GM23338 (cell line): ENCODE measurements at regions not wholly inside any gene's neighbourhood (a gene's known extent, or its start where the extent isn't known, plus 50 kb on each side); places are given as distances from the start of the nearest gene placed in this dataset.

Source experiments
- POLR2AphosphoS5 ChIP-seq: IDR thresholded peaks from 2 replicates; pipeline ENCODE4 v1.6.1; 2016; ENCODE audit warnings: antibody characterized with exemption, low read depth
- TF ChIP-seq, protein P1 (sequence below), 2 experiments: fragments of 200-600 bp in 1 of 2; sonication (generic) in 1 of 2; conservative IDR thresholded peaks; 2 replicates each; pipeline versions ENCODE4 v1.5.1 to v1.6.1; 2016 to 2017; ENCODE audit warnings: antibody characterized with exemption in 2 of 2, low read depth in 2 of 2, mild to moderate bottlenecking in 2 of 2, moderate library complexity in 1 of 2

DNA sequence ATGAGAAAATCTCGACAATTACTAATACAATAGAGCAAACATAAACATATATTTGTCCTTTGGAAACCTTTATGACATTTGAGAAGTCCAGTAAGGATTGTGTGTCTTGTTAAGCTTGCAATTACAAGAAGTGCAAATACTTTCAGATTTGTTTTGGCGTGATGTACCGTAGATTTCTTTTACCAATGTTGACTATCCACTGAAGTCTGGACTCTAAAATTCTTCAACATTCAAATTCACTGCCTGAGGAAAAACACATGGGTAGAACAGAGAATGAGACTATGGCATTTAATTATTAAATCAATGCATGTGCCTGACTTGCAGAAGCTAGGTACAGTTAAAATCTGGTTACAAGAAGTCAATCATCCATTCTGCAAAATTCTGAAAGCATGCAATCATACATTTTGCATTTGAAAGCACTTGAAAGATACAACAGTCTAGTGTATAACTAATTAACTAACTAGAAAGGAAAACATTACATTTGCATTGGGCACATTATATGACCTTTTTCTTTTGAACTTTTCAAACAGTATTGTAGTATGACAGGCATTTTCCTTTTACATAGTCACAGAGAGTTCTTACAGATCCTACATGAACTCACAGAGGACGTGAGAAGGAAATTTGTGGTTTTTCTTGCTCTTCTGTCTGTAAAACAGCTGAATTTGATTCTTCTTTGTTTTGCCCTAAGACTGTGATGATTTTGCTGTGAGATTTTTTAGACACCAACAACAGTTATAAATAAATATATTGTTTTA lies 511.1 kb upstream of the ADGRL4 start:
- TF ChIP-seq, protein P1, sequence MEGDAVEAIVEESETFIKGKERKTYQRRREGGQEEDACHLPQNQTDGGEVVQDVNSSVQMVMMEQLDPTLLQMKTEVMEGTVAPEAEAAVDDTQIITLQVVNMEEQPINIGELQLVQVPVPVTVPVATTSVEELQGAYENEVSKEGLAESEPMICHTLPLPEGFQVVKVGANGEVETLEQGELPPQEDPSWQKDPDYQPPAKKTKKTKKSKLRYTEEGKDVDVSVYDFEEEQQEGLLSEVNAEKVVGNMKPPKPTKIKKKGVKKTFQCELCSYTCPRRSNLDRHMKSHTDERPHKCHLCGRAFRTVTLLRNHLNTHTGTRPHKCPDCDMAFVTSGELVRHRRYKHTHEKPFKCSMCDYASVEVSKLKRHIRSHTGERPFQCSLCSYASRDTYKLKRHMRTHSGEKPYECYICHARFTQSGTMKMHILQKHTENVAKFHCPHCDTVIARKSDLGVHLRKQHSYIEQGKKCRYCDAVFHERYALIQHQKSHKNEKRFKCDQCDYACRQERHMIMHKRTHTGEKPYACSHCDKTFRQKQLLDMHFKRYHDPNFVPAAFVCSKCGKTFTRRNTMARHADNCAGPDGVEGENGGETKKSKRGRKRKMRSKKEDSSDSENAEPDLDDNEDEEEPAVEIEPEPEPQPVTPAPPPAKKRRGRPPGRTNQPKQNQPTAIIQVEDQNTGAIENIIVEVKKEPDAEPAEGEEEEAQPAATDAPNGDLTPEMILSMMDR (conservative IDR thresholded peaks at IDR 0.05; ENCODE audit: low read depth in 2 of 2): no peak
- TF ChIP-seq POLR2AphosphoS5: no peak
